Suprapubic skin (tissue), 3 donors: ENCODE measurements at regions not wholly inside any gene's neighbourhood (a gene's known extent, or its start where the extent isn't known, plus 50 kb on each side); places are given as distances from the start of the nearest gene placed in this dataset.

ENCODE experiments used
- EP300 ChIP-seq: sonication (generic); formaldehyde crosslinking; IDR thresholded peaks from one replicate; pipeline ENCODE4 v1.6.1; 2017; ENCODE audit warnings: antibody characterized with exemption
- TF ChIP-seq, protein P1 (sequence below), 2 donors: fragments of 200-600 bp in 1 of 2; fragments of 450-650 bp in 1 of 2; sonication (generic) in 1 of 2; IDR thresholded peaks; one replicate each; pipeline ENCODE4 v1.5.1; 2016 to 2019; ENCODE audit warnings: antibody characterized with exemption in 2 of 2, mild to moderate bottlenecking in 1 of 2, moderate library complexity in 1 of 2

- TF ChIP-seq, protein P1, sequence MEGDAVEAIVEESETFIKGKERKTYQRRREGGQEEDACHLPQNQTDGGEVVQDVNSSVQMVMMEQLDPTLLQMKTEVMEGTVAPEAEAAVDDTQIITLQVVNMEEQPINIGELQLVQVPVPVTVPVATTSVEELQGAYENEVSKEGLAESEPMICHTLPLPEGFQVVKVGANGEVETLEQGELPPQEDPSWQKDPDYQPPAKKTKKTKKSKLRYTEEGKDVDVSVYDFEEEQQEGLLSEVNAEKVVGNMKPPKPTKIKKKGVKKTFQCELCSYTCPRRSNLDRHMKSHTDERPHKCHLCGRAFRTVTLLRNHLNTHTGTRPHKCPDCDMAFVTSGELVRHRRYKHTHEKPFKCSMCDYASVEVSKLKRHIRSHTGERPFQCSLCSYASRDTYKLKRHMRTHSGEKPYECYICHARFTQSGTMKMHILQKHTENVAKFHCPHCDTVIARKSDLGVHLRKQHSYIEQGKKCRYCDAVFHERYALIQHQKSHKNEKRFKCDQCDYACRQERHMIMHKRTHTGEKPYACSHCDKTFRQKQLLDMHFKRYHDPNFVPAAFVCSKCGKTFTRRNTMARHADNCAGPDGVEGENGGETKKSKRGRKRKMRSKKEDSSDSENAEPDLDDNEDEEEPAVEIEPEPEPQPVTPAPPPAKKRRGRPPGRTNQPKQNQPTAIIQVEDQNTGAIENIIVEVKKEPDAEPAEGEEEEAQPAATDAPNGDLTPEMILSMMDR (IDR thresholded peaks at IDR 0.05) = no peak
- no peak for TF ChIP-seq EP300
Measured at GRCh38 chr11:92401520-92401919, 176.9 kb downstream of the FAT3 start.
